ENCODE measurements at regions not wholly inside any gene's neighbourhood (a gene's known extent, or its start where the extent isn't known, plus 50 kb on each side); places are given as distances from the start of the nearest gene placed in this dataset.

DNA sequence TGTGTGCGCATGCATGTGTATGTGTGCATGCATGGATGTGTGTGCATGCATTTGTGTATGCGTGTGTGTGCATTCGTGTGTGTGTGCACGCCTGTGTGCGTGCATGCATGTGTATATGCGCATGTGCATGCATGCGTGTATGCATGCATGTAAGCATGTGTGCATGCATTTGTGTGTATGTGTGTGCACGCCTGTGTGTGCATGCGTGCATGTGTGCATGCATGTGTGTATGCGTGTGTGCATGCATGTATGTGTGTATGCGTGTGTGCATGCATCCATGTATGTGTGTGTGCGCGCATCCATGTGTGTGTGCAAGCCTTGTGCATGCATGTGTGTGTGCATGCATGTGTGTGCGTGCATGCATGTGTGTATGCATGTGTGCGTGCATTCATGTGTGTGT lies 276.8 kb downstream of the PBX3 start:
- Mint-ChIP-seq H3K4me3 (no peak overlapping the region), H3K27ac (peak overlapping the region; percentile 50), H3K4me1 (no peaks in the 10 kb centered on the region), H3K9me3 (ENCODE audit: insufficient read depth) (peaks cover 3% of the 10 kb centered on the region), H3K27me3 (peaks cover 5% of the 10 kb centered on the region)
- H3K27ac ChIP-seq (ENCODE audit: low read length in 2 of 2) = no peak overlapping the region
- ATAC-seq (ENCODE audit: low read depth) (no peak), DNase-seq (no peak)
- POLR2A ChIA-PET = no interaction called here
- no peaks in the 10 kb centered on the region for H3K4me1 ChIP-seq (ENCODE audit: control insufficient read depth in 2 of 2, insufficient read depth in 2 of 2, low read length in 2 of 2)
- H3K4me2 ChIP-seq (replicated peaks; ENCODE audit: low read depth, low read length, poor library complexity, severe bottlenecking) = no peak overlapping the region
- 100% methylated on average over 15 of the region's 15 CpGs for WGBS (ENCODE audit: insufficient coverage)
- H3K9me3 ChIP-seq (ENCODE audit: control extremely low read depth in 1 of 3, control insufficient read depth in 2 of 3, insufficient read depth in 1 of 3, low read length in 2 of 3) = peaks cover 0 to 9% (median 0%) of the 10 kb centered on the region in 3 donors
- H3K36me3 ChIP-seq (replicated peaks in 1 of 2; ENCODE audit: control extremely low read depth in 1 of 2, control insufficient read depth in 1 of 2, extremely low read depth in 1 of 2, insufficient read depth in 2 of 2, low read length in 1 of 2) = no peaks in the 10 kb centered on the region
- H3K9ac ChIP-seq (ENCODE audit: low read length) = no peak overlapping the region
- TF ChIP-seq EZH2 (IDR thresholded peaks at IDR 0.05; ENCODE audit: borderline replicate concordance, insufficient read depth, low read depth, low read length, poor library complexity, severe bottlenecking) = no peak
- TF ChIP-seq, protein P1, sequence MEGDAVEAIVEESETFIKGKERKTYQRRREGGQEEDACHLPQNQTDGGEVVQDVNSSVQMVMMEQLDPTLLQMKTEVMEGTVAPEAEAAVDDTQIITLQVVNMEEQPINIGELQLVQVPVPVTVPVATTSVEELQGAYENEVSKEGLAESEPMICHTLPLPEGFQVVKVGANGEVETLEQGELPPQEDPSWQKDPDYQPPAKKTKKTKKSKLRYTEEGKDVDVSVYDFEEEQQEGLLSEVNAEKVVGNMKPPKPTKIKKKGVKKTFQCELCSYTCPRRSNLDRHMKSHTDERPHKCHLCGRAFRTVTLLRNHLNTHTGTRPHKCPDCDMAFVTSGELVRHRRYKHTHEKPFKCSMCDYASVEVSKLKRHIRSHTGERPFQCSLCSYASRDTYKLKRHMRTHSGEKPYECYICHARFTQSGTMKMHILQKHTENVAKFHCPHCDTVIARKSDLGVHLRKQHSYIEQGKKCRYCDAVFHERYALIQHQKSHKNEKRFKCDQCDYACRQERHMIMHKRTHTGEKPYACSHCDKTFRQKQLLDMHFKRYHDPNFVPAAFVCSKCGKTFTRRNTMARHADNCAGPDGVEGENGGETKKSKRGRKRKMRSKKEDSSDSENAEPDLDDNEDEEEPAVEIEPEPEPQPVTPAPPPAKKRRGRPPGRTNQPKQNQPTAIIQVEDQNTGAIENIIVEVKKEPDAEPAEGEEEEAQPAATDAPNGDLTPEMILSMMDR (IDR thresholded peaks at IDR 0.05) = no peak
- no peaks in the 10 kb centered on the region for H4K20me1 ChIP-seq (ENCODE audit: control insufficient read depth, insufficient read depth, low read length, poor library complexity, severe bottlenecking)
- intact Hi-C loops (cut with micrococcal nuclease) = no loop called here
- H3K27me3 ChIP-seq (replicated peaks in 1 of 4; ENCODE audit: control extremely low read depth in 1 of 4, control insufficient read depth in 3 of 4, insufficient read depth in 4 of 4, low read length in 3 of 4) = no peaks in the 10 kb centered on the region
- no peaks in the 10 kb centered on the region for H3K79me2 ChIP-seq (ENCODE audit: control insufficient read depth, insufficient read depth, low read length)
- H2AFZ ChIP-seq (ENCODE audit: insufficient read depth, low read depth, low read length, poor library complexity, severe bottlenecking) = no peak overlapping the region
- CTCF ChIA-PET = no interaction called here
- H3K4me3 ChIP-seq (ENCODE audit: control extremely low read depth in 1 of 5, extremely low read depth in 1 of 5, insufficient read depth in 1 of 5, low read depth in 2 of 5, low read length in 4 of 5) = no peak overlapping the region

DNA sequence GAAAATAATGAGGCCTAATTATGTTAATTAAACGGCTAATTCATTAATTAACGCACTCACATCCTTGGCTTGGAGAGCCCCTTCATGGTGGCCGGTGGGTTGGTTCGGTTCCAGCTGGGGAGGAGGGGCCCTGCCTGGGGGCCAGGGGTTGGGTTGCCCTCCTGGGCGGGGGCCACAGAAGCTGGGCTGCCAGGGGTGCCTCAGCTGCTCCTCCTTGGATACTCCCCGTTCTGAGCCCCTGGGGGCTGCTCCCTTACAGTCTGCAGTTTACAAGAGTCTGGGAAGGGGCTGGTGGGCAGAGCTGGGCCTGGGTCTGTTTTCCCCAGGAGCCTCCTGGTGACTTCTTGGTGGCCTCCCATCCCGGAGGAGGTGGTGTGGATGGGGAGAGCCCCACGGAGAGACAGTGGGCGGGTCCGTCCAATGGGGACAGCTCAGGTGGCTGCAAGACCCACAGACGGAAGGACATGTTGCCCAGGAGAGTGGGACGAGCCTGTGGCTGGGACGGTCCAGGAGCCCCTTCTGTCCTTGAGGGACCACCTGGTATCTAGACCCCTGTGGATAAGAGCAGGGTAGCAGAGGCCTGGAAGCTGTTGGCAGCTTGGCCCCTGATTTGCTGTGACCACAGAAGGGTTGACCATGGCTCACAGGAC lies 277.5 kb downstream of the PBX3 start:
- peaks cover 5% of the 10 kb centered on the region for H3K27me3 Mint-ChIP-seq
- no peaks in the 10 kb centered on the region for H4K20me1 ChIP-seq (ENCODE audit: control insufficient read depth, insufficient read depth, low read length, poor library complexity, severe bottlenecking)
- ChIA-PET CTCF (no interaction called here), POLR2A (no interaction called here)
- no peaks in the 10 kb centered on the region for H3K79me2 ChIP-seq (ENCODE audit: control insufficient read depth, insufficient read depth, low read length)
- H3K9ac ChIP-seq (ENCODE audit: low read length) = no peak overlapping the region
- peaks cover 0 to 9% (median 0%) of the 10 kb centered on the region in 3 donors for H3K9me3 ChIP-seq (ENCODE audit: control extremely low read depth in 1 of 3, control insufficient read depth in 2 of 3, insufficient read depth in 1 of 3, low read length in 2 of 3)
- no peaks in the 10 kb centered on the region for H3K4me1 ChIP-seq (ENCODE audit: control insufficient read depth in 2 of 2, insufficient read depth in 2 of 2, low read length in 2 of 2)
- H3K4me3 ChIP-seq (ENCODE audit: control extremely low read depth in 1 of 5, extremely low read depth in 1 of 5, insufficient read depth in 1 of 5, low read depth in 2 of 5, low read length in 4 of 5) = no peak overlapping the region
- DNase-seq (no peak), ATAC-seq (ENCODE audit: low read depth) (no peak)
- H2AFZ ChIP-seq (ENCODE audit: insufficient read depth, low read depth, low read length, poor library complexity, severe bottlenecking) = no peak overlapping the region
- no peaks in the 10 kb centered on the region for H3K4me1 Mint-ChIP-seq
- 87% methylated on average over 13 of the region's 13 CpGs for WGBS (ENCODE audit: insufficient coverage)
- no peaks in the 10 kb centered on the region for H3K36me3 ChIP-seq (replicated peaks in 1 of 2; ENCODE audit: control extremely low read depth in 1 of 2, control insufficient read depth in 1 of 2, extremely low read depth in 1 of 2, insufficient read depth in 2 of 2, low read length in 1 of 2)
- H3K27ac ChIP-seq (ENCODE audit: low read length in 2 of 2) = no peak overlapping the region
- H3K27me3 ChIP-seq (replicated peaks in 1 of 4; ENCODE audit: control extremely low read depth in 1 of 4, control insufficient read depth in 3 of 4, insufficient read depth in 4 of 4, low read length in 3 of 4) = no peaks in the 10 kb centered on the region
- H3K4me2 ChIP-seq (replicated peaks; ENCODE audit: low read depth, low read length, poor library complexity, severe bottlenecking) = no peak overlapping the region
- TF ChIP-seq, protein P1 (IDR thresholded peaks at IDR 0.05) = no peak
- TF ChIP-seq EZH2 (IDR thresholded peaks at IDR 0.05; ENCODE audit: borderline replicate concordance, insufficient read depth, low read depth, low read length, poor library complexity, severe bottlenecking) = no peak
- no peak overlapping the region for H3K4me3 Mint-ChIP-seq
- H3K27ac Mint-ChIP-seq = no peak overlapping the region
- H3K9me3 Mint-ChIP-seq (ENCODE audit: insufficient read depth) = peaks cover 3% of the 10 kb centered on the region
- intact Hi-C loops (cut with micrococcal nuclease) = no loop called here
